Gastrocnemius medialis (tissue), 4 donors: ENCODE measurements at regions not wholly inside any gene's neighbourhood (a gene's known extent, or its start where the extent isn't known, plus 50 kb on each side); places are given as distances from the start of the nearest gene placed in this dataset.

Experiments
- ATAC-seq, 2 donors: fragments of 150-250 bp; one replicate each; pipeline ENCODE4 v1.9.1; 2016
- DNase-seq, 2 donors: peaks; one replicate each; pipeline ENCODE4 v3.0.0-alpha.2; 2019
- H3K27ac ChIP-seq, 4 donors: fragments of 200-600 bp; sonication (generic); 1 replicate in 1 of 4; 2 replicates in 3 of 4; pipeline ENCODE4 v1.5.1; 2016 to 2018; ENCODE audit warnings: mild to moderate bottlenecking in 2 of 4, moderate library complexity in 1 of 4
- H3K27me3 ChIP-seq, 3 donors: fragments of 200-600 bp; sonication (generic) in 2 of 3; 1 replicate in 1 of 3; 2 replicates in 2 of 3; pipeline versions ENCODE4 v1.5.1 to v1.6.0; 2016 to 2019; ENCODE audit warnings: mild to moderate bottlenecking in 1 of 3, moderate library complexity in 1 of 3
- H3K36me3 ChIP-seq, 2 donors: fragments of 200-600 bp; sonication (generic) in 1 of 2; one replicate each; pipeline ENCODE4 v1.5.1; 2017 to 2018
- H3K4me1 ChIP-seq, 2 donors: fragments of 200-600 bp; sonication (generic) in 1 of 2; one replicate each; pipeline ENCODE4 v1.5.1; 2016 to 2017; ENCODE audit warnings: mild to moderate bottlenecking in 2 of 2
- H3K4me3 ChIP-seq, 4 donors: fragments of 200-600 bp; sonication (generic) in 3 of 4; 1 replicate in 1 of 4; 2 replicates in 3 of 4; pipeline ENCODE4 v1.5.1; 2016 to 2019; ENCODE audit warnings: mild to moderate bottlenecking in 2 of 4
- H3K9me3 ChIP-seq, 3 donors: fragments of 200-600 bp; sonication (generic) in 2 of 3; 1 replicate in 1 of 3; 2 replicates in 2 of 3; pipeline ENCODE4 v1.5.1; 2016 to 2019
- CTCF ChIP-seq, 5 experiments: fragments of 450-650 bp in 3 of 5; fragments of 200-600 bp in 2 of 5; sonication (generic) in 2 of 5; IDR thresholded peaks in 4 of 5; conservative IDR thresholded peaks in 1 of 5; 1 replicate in 4 of 5; 2 replicates in 1 of 5; pipeline ENCODE4 v1.5.1; 2016 to 2019; ENCODE audit warnings: antibody characterized with exemption in 5 of 5, mild to moderate bottlenecking in 3 of 5, moderate library complexity in 3 of 5
- POLR2A ChIP-seq, 2 donors: fragments of 450-650 bp; IDR thresholded peaks; one replicate each; pipeline ENCODE4 v1.6.1; 2017; ENCODE audit warnings: antibody characterized with exemption in 2 of 2, mild to moderate bottlenecking in 2 of 2, moderate library complexity in 2 of 2
- in situ Hi-C, 4 donors: fragments of 200-750 bp; cut with MboI; loops; one replicate each; pipeline versions ENCODE4 v1.15.0 to v1.8.0; 2017; ENCODE audit warnings: low sequenced_read_pairs in 4 of 4
- intact Hi-C: fragments of 100-400 bp; cut with DNase I; formaldehyde crosslinking; loops from one replicate; pipeline ENCODE4 v1.15.1; 2023; ENCODE audit warnings: low total_unique reads

GRCh38 chr3:23696842-23697241, 108.9 kb upstream of the UBE2E1 start:
- in situ Hi-C loops (no loop called here), intact Hi-C loops (no loop called here)
- TF ChIP-seq CTCF (IDR thresholded peaks at IDR 0.05 in 4 of 5, conservative IDR thresholded peaks at IDR 0.05 in 1 of 5) (no peak), POLR2A (IDR thresholded peaks at IDR 0.05) (no peak)
- Histone ChIP-seq H3K27ac (no peak overlapping the region), H3K36me3 (no peaks in the 10 kb centered on the region), H3K4me1 (no peaks in the 10 kb centered on the region), H3K9me3 (no peaks in the 10 kb centered on the region), H3K4me3 (no peak overlapping the region), H3K27me3 (no peaks in the 10 kb centered on the region)
- ATAC-seq (no peak), DNase-seq (no peak)

GRCh38 chr3:23697416-23697815, 108.3 kb upstream of the UBE2E1 start:
- Histone ChIP-seq H3K36me3 (no peaks in the 10 kb centered on the region), H3K9me3 (no peaks in the 10 kb centered on the region), H3K27me3 (no peaks in the 10 kb centered on the region), H3K4me3 (no peak overlapping the region), H3K27ac (no peak overlapping the region), H3K4me1 (no peaks in the 10 kb centered on the region)
- ATAC-seq (no peak), DNase-seq (no peak)
- in situ Hi-C loops (no loop called here), intact Hi-C loops (no loop called here)
- TF ChIP-seq POLR2A (IDR thresholded peaks at IDR 0.05) (no peak), CTCF (IDR thresholded peaks at IDR 0.05 in 4 of 5, conservative IDR thresholded peaks at IDR 0.05 in 1 of 5) (no peak)

GRCh38 chr3:23698652-23699313, 107.0 kb upstream of the UBE2E1 start:
- TF ChIP-seq POLR2A (IDR thresholded peaks at IDR 0.05) (no peak), CTCF (IDR thresholded peaks at IDR 0.05 in 4 of 5, conservative IDR thresholded peaks at IDR 0.05 in 1 of 5) (no peak)
- in situ Hi-C loops (no loop called here), intact Hi-C loops (no loop called here)
- Histone ChIP-seq H3K4me3 (no peak overlapping the region), H3K36me3 (no peaks in the 10 kb centered on the region), H3K9me3 (no peaks in the 10 kb centered on the region), H3K27ac (no peak overlapping the region), H3K4me1 (no peaks in the 10 kb centered on the region), H3K27me3 (no peaks in the 10 kb centered on the region)
- no peak for DNase-seq
- no peak for ATAC-seq

- no peaks in the 10 kb centered on the region for H3K36me3 ChIP-seq
- H3K4me1 ChIP-seq: no peaks in the 10 kb centered on the region
- H3K27ac ChIP-seq: no peak overlapping the region
- H3K4me3 ChIP-seq: no peak overlapping the region
- TF ChIP-seq CTCF (IDR thresholded peaks at IDR 0.05 in 4 of 5, conservative IDR thresholded peaks at IDR 0.05 in 1 of 5) (no peak), POLR2A (IDR thresholded peaks at IDR 0.05) (no peak)
- H3K9me3 ChIP-seq: no peaks in the 10 kb centered on the region
- ATAC-seq (no peak), DNase-seq (no peak)
- intact Hi-C loops (no loop called here), in situ Hi-C loops (no loop called here)
- H3K27me3 ChIP-seq: no peaks in the 10 kb centered on the region
These were observed 105.1 kb upstream of the UBE2E1 start for GRCh38 chr3:23700616-23701015.
